Activated T-helper 17 cell treated with anti-CD3 and anti-CD28 coated beads, Interleukin-2, amount 50 U/mL, for 72 hours (primary cell): ENCODE measurements at regions not wholly inside any gene's neighbourhood (a gene's known extent, or its start where the extent isn't known, plus 50 kb on each side); places are given as distances from the start of the nearest gene placed in this dataset.
"Not testable (repeated sequence)": the region's sequence is repeated elsewhere in the genome, so short reads cannot be mapped to it uniquely, and the experiment has no call there.

Source experiments
- ATAC-seq: fragments of 150-1000 bp; cut with Tn5 transposase; replicated peaks from 2 replicates; pipeline ENCODE4 v1.10.0; 2021; ENCODE audit warnings: mild to moderate bottlenecking, moderate library complexity
- H3K27ac Mint-ChIP-seq: one replicate; pipeline ENCODE4 v1.8.0; 2022; ENCODE audit warnings: mixed read lengths
- H3K27me3 Mint-ChIP-seq: one replicate; pipeline ENCODE4 v1.8.0; 2022; ENCODE audit warnings: mixed read lengths
- H3K36me3 Mint-ChIP-seq: one replicate; pipeline ENCODE4 v1.8.0; 2022; ENCODE audit warnings: low read depth, mild to moderate bottlenecking, mixed read lengths
- H3K4me1 Mint-ChIP-seq: one replicate; pipeline ENCODE4 v1.8.0; 2022; ENCODE audit warnings: mixed read lengths
- H3K4me3 Mint-ChIP-seq: one replicate; pipeline ENCODE4 v1.8.0; 2022; ENCODE audit warnings: mild to moderate bottlenecking, mixed read lengths
- H3K9me3 Mint-ChIP-seq: one replicate; pipeline ENCODE4 v1.8.0; 2022; ENCODE audit warnings: mixed read lengths

DNA sequence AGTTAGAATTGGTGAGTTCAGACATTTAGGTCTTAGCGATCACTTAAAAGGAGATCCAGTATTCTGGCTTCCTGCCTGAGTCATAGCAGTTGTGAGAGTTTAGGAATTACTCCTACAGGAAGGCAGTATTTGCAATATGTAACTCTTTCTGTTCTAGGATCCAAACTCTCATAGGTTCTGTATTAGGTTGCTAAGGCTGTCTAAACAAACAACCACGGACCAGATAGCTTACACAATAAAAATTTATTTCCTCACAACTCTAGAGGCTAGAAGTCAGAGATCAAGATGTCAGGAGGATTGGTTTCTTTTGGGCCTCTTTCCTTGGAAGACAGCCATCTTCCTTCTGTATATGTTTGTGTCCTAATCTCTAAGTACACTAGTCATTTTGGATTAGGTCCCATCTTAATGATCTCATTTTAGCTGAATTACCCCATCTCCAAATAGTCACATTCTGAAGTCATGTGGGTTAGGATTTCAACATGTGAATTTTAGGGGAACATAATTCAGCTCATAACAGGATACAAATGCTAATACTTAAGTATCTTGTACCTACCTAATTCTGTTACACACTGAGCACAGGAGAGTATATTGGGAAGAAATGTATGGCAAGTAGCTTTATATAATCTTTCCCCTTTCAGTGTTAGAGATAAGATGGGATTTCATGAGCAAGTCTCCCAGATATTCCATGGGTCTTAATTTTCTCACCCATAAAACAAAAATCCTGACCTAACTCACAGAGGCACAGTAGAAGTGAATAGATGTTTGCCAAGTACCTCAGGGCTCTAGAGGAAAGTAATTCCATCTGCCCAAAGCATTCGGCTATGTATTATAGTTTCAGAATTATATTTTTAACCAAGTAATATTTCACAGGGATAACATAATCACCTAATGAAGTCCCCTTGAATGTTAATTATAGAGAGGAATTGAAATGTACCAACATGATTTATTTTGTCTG lies 144.4 kb downstream of the PTBP2 start:
- no peak for ATAC-seq
- Mint-ChIP-seq H3K4me1 (no peaks in the 10 kb centered on the region), H3K36me3 (no peaks in the 10 kb centered on the region), H3K9me3 (peaks cover 16% of the 10 kb centered on the region), H3K27me3 (peaks cover 8% of the 10 kb centered on the region), H3K27ac (no peak overlapping the region), H3K4me3 (no peak overlapping the region)

- Mint-ChIP-seq H3K27me3 (peaks cover 16% of the 10 kb centered on the region), H3K27ac (no peak overlapping the region), H3K9me3 (peaks cover 16% of the 10 kb centered on the region), H3K4me1 (no peaks in the 10 kb centered on the region), H3K4me3 (no peak overlapping the region), H3K36me3 (no peaks in the 10 kb centered on the region)
- no peak for ATAC-seq
Observed at GRCh38 chr1:96872757-96873156, 151.2 kb downstream of the PTBP2 start.

DNA sequence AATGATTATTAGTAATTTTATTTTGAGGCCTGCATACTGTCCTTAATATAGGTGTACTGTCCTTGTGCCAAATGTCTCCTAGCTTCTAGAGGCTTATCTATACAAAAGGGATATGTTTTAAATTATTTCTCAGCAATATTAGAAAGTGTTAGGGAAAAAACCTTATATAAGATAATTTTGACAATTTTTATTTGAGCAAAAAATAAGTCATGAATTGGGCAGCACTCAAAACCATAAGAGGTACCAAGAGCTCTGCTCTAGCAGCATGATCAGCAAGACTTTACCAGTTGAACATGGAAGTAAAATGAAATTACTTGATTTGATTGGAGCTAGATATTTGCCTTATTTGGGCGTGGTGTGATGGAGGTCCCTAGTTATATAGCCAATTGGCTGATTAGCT lies 157.1 kb downstream of the PTBP2 start:
- Mint-ChIP-seq H3K27ac (no peak overlapping the region), H3K9me3 (no peaks in the 10 kb centered on the region), H3K36me3 (no peaks in the 10 kb centered on the region), H3K4me1 (no peaks in the 10 kb centered on the region), H3K4me3 (no peak overlapping the region), H3K27me3 (peaks cover 8% of the 10 kb centered on the region)
- no peak for ATAC-seq

DNA sequence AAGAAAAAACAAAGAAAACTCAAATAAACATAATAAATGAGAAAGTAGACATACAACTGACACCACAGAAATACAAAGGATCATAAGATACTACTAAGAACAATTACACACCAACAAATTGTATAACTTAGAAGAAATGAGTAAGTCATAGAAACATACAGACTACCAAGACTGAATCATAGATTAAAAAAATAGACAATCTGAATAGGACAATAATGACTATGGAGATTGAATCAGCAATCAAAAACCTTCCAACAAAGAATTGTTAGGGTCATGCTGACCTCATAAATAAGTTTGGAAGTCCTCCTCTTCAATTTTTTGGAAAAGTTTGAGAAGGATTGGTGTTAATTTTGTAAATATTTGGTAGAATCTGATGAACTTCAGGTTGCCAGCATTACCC lies 159.0 kb downstream of the PTBP2 start:
- Mint-ChIP-seq H3K4me1 (no peaks in the 10 kb centered on the region), H3K9me3 (no peaks in the 10 kb centered on the region), H3K4me3 (no peak overlapping the region), H3K27me3 (peaks cover 8% of the 10 kb centered on the region), H3K36me3 (no peaks in the 10 kb centered on the region), H3K27ac (no peak overlapping the region)
- ATAC-seq: no peak

DNA sequence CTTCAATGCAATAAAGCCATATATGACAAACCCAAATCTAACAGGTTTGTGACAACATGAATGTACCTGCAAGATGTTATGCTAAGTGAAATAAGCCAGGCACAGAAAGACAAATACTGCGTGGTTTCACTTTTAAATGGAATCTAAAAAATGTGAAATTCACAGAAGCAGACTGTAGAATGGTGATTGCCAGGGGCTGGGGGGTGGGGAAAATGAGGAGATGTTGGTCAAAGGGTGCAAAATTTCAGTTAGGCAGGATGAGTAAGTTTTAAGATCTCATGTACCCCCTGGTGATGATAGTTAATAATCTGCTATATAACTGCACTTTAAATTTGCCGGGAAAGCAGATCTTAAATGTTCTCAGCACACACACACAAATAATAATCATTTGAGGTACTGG lies 160.5 kb downstream of the PTBP2 start:
- Mint-ChIP-seq H3K27me3 (peaks cover 3% of the 10 kb centered on the region), H3K4me3 (no peak overlapping the region), H3K27ac (no peak overlapping the region), H3K4me1 (no peaks in the 10 kb centered on the region), H3K36me3 (no peaks in the 10 kb centered on the region), H3K9me3 (no peaks in the 10 kb centered on the region)
- no peak for ATAC-seq

DNA sequence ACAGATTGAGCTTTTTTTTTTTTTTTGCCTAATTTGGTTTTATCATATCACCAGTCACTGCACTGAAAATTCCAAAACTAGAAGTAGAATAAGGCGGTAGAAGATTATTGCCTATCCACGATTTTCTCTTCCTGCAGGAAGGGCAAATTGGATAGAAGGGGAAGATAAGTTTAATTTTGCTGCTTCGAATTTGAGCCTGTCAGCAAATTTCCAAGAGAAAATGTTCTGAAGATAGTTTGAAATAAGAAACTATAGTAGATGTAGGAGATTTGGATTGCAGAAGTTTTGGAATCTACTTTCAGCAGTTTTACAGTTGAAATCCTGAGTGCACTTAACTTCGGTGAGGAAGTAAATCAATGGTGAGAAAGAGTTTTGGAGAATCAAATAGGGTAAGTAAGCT lies 164.9 kb downstream of the PTBP2 start:
- no peak overlapping the region for H3K4me3 Mint-ChIP-seq
- H3K36me3 Mint-ChIP-seq: no peaks in the 10 kb centered on the region
- no peaks in the 10 kb centered on the region for H3K9me3 Mint-ChIP-seq
- H3K27ac Mint-ChIP-seq: no peak overlapping the region
- no peak for ATAC-seq
- no peaks in the 10 kb centered on the region for H3K4me1 Mint-ChIP-seq
- H3K27me3 Mint-ChIP-seq: peaks cover 4% of the 10 kb centered on the region

GRCh38 chr1:96887501-96887900 lies 165.9 kb downstream of the PTBP2 start:
- no peaks in the 10 kb centered on the region for H3K9me3 Mint-ChIP-seq
- no peaks in the 10 kb centered on the region for H3K4me1 Mint-ChIP-seq
- no peaks in the 10 kb centered on the region for H3K36me3 Mint-ChIP-seq
- H3K27me3 Mint-ChIP-seq: peaks cover 4% of the 10 kb centered on the region
- no peak overlapping the region for H3K4me3 Mint-ChIP-seq
- H3K27ac Mint-ChIP-seq: no peak overlapping the region
- no peak for ATAC-seq

- no peak overlapping the region for H3K27ac Mint-ChIP-seq
- no peaks in the 10 kb centered on the region for H3K36me3 Mint-ChIP-seq
- no peak for ATAC-seq
- H3K27me3 Mint-ChIP-seq: peaks cover 8% of the 10 kb centered on the region
- H3K9me3 Mint-ChIP-seq: peaks cover 9% of the 10 kb centered on the region
- H3K4me3 Mint-ChIP-seq: no peak overlapping the region
- no peaks in the 10 kb centered on the region for H3K4me1 Mint-ChIP-seq
Observed at GRCh38 chr1:96901783-96902363, 180.3 kb downstream of the PTBP2 start.

- Mint-ChIP-seq H3K36me3 (no peaks in the 10 kb centered on the region), H3K4me3 (no peak overlapping the region), H3K9me3 (no peaks in the 10 kb centered on the region), H3K27me3 (peaks cover 4% of the 10 kb centered on the region), H3K4me1 (no peaks in the 10 kb centered on the region), H3K27ac (no peak overlapping the region)
- no peak for ATAC-seq
Observed at GRCh38 chr1:96912248-96912647, 190.7 kb downstream of the PTBP2 start.

- not testable (repeated sequence) for ATAC-seq, H3K9me3 Mint-ChIP-seq, H3K27ac Mint-ChIP-seq, H3K27me3 Mint-ChIP-seq, H3K36me3 Mint-ChIP-seq, H3K4me3 Mint-ChIP-seq, H3K4me1 Mint-ChIP-seq
Observed at GRCh38 chr1:96915701-96916100, 194.1 kb downstream of the PTBP2 start.

- H3K9me3 Mint-ChIP-seq: peaks cover 8% of the 10 kb centered on the region
- no peak overlapping the region for H3K4me3 Mint-ChIP-seq
- H3K4me1 Mint-ChIP-seq: no peaks in the 10 kb centered on the region
- no peaks in the 10 kb centered on the region for H3K36me3 Mint-ChIP-seq
- no peak for ATAC-seq
- H3K27ac Mint-ChIP-seq: no peak overlapping the region
- peaks cover 4% of the 10 kb centered on the region for H3K27me3 Mint-ChIP-seq
Observed at GRCh38 chr1:96918406-96918805, 196.8 kb downstream of the PTBP2 start.

- Mint-ChIP-seq H3K36me3 (no peaks in the 10 kb centered on the region), H3K4me1 (no peaks in the 10 kb centered on the region), H3K27ac (no peak overlapping the region), H3K4me3 (no peak overlapping the region), H3K9me3 (peaks cover 12% of the 10 kb centered on the region), H3K27me3 (no peaks in the 10 kb centered on the region)
- ATAC-seq: no peak
Observed at GRCh38 chr1:96922181-96922580, 200.6 kb downstream of the PTBP2 start.

GRCh38 chr1:96923753-96924152 lies 202.2 kb downstream of the PTBP2 start:
- H3K4me1 Mint-ChIP-seq: no peaks in the 10 kb centered on the region
- no peak for ATAC-seq
- H3K27ac Mint-ChIP-seq: no peak overlapping the region
- peaks cover 12% of the 10 kb centered on the region for H3K9me3 Mint-ChIP-seq
- H3K36me3 Mint-ChIP-seq: no peaks in the 10 kb centered on the region
- no peak overlapping the region for H3K4me3 Mint-ChIP-seq
- H3K27me3 Mint-ChIP-seq: no peaks in the 10 kb centered on the region

DNA sequence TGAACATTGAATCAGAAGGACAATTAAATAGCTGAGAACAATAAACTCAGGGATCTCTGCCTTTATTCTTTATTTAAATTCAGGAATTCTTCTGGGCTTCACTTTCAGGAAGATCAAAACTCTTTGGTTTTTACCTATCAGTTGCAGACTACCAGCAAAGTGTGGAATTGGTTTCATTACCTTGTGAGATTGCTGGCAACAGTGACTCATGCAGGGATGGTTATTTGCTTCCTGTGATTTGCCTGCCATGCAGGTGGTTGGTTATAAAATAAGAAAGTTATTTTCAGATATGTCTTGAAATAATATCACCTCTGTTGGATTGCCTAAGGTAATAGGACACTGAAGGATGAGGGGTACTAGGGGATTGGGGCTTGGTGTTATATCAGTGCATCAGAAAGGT lies 204.6 kb downstream of the PTBP2 start:
- peaks cover 8% of the 10 kb centered on the region for H3K9me3 Mint-ChIP-seq
- no peaks in the 10 kb centered on the region for H3K27me3 Mint-ChIP-seq
- H3K4me1 Mint-ChIP-seq: no peaks in the 10 kb centered on the region
- H3K36me3 Mint-ChIP-seq: no peaks in the 10 kb centered on the region
- H3K4me3 Mint-ChIP-seq: no peak overlapping the region
- no peak overlapping the region for H3K27ac Mint-ChIP-seq
- no peak for ATAC-seq

DNA sequence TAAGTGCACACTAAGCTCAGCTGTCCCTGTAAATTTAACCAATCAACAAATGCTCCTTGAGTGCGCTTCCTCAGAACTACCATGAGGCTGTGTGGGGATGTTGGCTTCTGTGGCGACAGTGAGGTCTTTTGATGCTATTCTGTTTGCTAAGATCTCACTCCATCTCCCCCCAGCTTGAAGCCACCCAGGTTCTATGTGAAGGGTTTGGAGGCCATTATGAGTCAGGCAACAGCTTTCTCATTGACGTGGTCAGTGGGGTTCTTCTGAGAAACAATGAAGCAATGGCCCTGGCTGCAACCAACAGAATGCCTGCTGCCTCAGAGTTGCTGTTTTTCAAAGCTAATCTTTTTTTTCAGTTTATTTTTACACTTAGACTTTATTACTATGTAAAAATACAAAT lies 205.5 kb downstream of the PTBP2 start:
- no peak for ATAC-seq
- Mint-ChIP-seq H3K4me3 (no peak overlapping the region), H3K4me1 (no peaks in the 10 kb centered on the region), H3K36me3 (no peaks in the 10 kb centered on the region), H3K27me3 (peaks cover 2% of the 10 kb centered on the region), H3K27ac (no peak overlapping the region), H3K9me3 (peaks cover 8% of the 10 kb centered on the region)
